ENCODE measurements at regions not wholly inside any gene's neighbourhood (a gene's known extent, or its start where the extent isn't known, plus 50 kb on each side); places are given as distances from the start of the nearest gene placed in this dataset.

DNA sequence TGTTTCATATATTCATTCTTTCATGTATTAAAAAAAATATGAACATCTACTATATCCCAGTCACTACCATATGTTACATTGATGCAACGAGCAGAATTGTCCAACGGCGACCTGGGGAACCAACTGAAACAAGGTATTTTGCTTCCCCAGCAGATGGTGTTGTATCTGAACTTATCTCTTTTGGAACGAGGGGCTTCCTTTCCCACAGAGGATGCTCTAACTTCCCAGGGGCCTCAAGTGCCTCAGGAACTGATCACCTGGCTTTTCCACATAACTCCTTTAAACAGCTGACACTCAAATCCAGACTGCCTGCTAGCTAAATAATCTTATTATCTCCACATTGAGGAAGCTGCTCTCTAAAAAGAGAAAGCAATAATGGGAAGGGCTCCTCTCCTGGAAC is 259.3 kb downstream of the HTR7 start:
- TF ChIP-seq, protein P1, sequence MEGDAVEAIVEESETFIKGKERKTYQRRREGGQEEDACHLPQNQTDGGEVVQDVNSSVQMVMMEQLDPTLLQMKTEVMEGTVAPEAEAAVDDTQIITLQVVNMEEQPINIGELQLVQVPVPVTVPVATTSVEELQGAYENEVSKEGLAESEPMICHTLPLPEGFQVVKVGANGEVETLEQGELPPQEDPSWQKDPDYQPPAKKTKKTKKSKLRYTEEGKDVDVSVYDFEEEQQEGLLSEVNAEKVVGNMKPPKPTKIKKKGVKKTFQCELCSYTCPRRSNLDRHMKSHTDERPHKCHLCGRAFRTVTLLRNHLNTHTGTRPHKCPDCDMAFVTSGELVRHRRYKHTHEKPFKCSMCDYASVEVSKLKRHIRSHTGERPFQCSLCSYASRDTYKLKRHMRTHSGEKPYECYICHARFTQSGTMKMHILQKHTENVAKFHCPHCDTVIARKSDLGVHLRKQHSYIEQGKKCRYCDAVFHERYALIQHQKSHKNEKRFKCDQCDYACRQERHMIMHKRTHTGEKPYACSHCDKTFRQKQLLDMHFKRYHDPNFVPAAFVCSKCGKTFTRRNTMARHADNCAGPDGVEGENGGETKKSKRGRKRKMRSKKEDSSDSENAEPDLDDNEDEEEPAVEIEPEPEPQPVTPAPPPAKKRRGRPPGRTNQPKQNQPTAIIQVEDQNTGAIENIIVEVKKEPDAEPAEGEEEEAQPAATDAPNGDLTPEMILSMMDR (IDR thresholded peaks at IDR 0.05): no peak
- no peak for TF ChIP-seq EZH2 (IDR thresholded peaks at IDR 0.05; ENCODE audit: borderline replicate concordance, insufficient read depth, low read depth, low read length, poor library complexity, severe bottlenecking)
- ATAC-seq (ENCODE audit: low read depth) (no peak), DNase-seq (no peak)
- H3K9me3 ChIP-seq (ENCODE audit: control extremely low read depth in 1 of 3, control insufficient read depth in 2 of 3, insufficient read depth in 1 of 3, low read length in 2 of 3): peaks cover 0 to 5% (median 0%) of the 10 kb centered on the region in 3 donors
- 83% methylated on average over 3 of the region's 4 CpGs for WGBS (ENCODE audit: insufficient coverage)
- Mint-ChIP-seq H3K27ac (no peak overlapping the region), H3K27me3 (peaks cover 15% of the 10 kb centered on the region), H3K4me1 (no peaks in the 10 kb centered on the region), H3K4me3 (no peak overlapping the region), H3K9me3 (ENCODE audit: insufficient read depth) (no peaks in the 10 kb centered on the region)
- no peaks in the 10 kb centered on the region for H3K79me2 ChIP-seq (ENCODE audit: control insufficient read depth, insufficient read depth, low read length)
- no peaks in the 10 kb centered on the region for H3K4me1 ChIP-seq (ENCODE audit: control insufficient read depth in 2 of 2, insufficient read depth in 2 of 2, low read length in 2 of 2)
- CTCF ChIA-PET: no interaction called here
- no peak overlapping the region for H3K4me3 ChIP-seq (ENCODE audit: control extremely low read depth in 1 of 5, extremely low read depth in 1 of 5, insufficient read depth in 1 of 5, low read depth in 2 of 5, low read length in 4 of 5)
- H3K4me2 ChIP-seq (replicated peaks; ENCODE audit: low read depth, low read length, poor library complexity, severe bottlenecking): no peak overlapping the region
- H3K36me3 ChIP-seq (replicated peaks in 1 of 2; ENCODE audit: control extremely low read depth in 1 of 2, control insufficient read depth in 1 of 2, extremely low read depth in 1 of 2, insufficient read depth in 2 of 2, low read length in 1 of 2): no peaks in the 10 kb centered on the region
- H4K20me1 ChIP-seq (ENCODE audit: control insufficient read depth, insufficient read depth, low read length, poor library complexity, severe bottlenecking): no peaks in the 10 kb centered on the region
- H2AFZ ChIP-seq (ENCODE audit: insufficient read depth, low read depth, low read length, poor library complexity, severe bottlenecking): no peak overlapping the region
- POLR2A ChIA-PET: no interaction called here
- H3K27ac ChIP-seq (ENCODE audit: low read length in 2 of 2): no peak overlapping the region
- intact Hi-C loops (cut with micrococcal nuclease): loop anchor here (10.0 kb wide), 1 partner anchor 644 kb away; no protein-coding TSS in a partner anchor
- H3K9ac ChIP-seq (ENCODE audit: low read length): no peak overlapping the region
- peaks cover 0 to 3% (median 0%) of the 10 kb centered on the region in 4 experiments for H3K27me3 ChIP-seq (replicated peaks in 1 of 4; ENCODE audit: control extremely low read depth in 1 of 4, control insufficient read depth in 3 of 4, insufficient read depth in 4 of 4, low read length in 3 of 4)

DNA sequence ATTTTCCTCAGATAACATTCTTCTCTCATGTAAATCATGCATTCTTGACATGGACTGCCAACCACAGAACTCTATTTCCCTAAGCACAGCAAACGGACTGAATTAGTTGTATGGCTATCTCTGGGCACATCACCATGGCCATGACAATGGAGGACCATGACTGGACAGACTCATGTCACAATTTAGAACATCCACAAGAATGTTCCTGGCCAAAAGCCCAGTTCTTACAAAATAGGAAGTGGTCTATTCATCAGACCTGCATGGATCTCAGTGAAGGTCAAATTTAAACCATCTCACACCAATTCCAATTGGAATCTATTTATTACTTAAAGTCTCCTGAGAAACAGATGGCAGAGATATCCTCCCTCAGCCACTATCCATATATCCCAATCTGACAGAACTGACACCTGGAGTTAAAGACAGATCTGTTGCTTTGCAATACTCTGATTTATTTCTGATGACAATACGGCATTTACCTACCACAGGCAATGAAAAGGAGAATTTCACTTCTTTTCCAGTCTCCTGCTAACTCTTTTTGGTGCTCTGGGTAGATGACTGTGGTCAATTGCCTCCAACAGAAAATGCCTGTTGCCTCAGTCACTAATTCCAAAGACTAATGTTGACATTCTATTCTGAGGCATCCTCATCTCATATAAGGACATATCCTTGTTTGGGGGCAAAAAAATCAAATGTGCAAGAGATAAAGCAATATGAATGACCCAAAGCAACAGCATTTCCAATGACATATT is 254.8 kb downstream of the HTR7 start:
- peaks cover 13% of the 10 kb centered on the region for H3K27me3 Mint-ChIP-seq
- H3K79me2 ChIP-seq (ENCODE audit: control insufficient read depth, insufficient read depth, low read length): no peaks in the 10 kb centered on the region
- H3K4me3 ChIP-seq (ENCODE audit: control extremely low read depth in 1 of 5, extremely low read depth in 1 of 5, insufficient read depth in 1 of 5, low read depth in 2 of 5, low read length in 4 of 5): no peak overlapping the region
- ChIA-PET POLR2A (no interaction called here), CTCF (no interaction called here)
- H3K4me1 Mint-ChIP-seq: no peaks in the 10 kb centered on the region
- no peak overlapping the region for H2AFZ ChIP-seq (ENCODE audit: insufficient read depth, low read depth, low read length, poor library complexity, severe bottlenecking)
- H4K20me1 ChIP-seq (ENCODE audit: control insufficient read depth, insufficient read depth, low read length, poor library complexity, severe bottlenecking): no peaks in the 10 kb centered on the region
- peaks cover 0 to 3% (median 0%) of the 10 kb centered on the region in 4 experiments for H3K27me3 ChIP-seq (replicated peaks in 1 of 4; ENCODE audit: control extremely low read depth in 1 of 4, control insufficient read depth in 3 of 4, insufficient read depth in 4 of 4, low read length in 3 of 4)
- no CpG with 5 or more reads among the region's 2 CpGs for WGBS (ENCODE audit: insufficient coverage)
- TF ChIP-seq EZH2 (IDR thresholded peaks at IDR 0.05; ENCODE audit: borderline replicate concordance, insufficient read depth, low read depth, low read length, poor library complexity, severe bottlenecking): no peak
- TF ChIP-seq, protein P1 (IDR thresholded peaks at IDR 0.05): no peak
- no peak overlapping the region for H3K9ac ChIP-seq (ENCODE audit: low read length)
- DNase-seq: no peak
- H3K27ac Mint-ChIP-seq: no peak overlapping the region
- no peak overlapping the region for H3K4me2 ChIP-seq (replicated peaks; ENCODE audit: low read depth, low read length, poor library complexity, severe bottlenecking)
- no peak for ATAC-seq (ENCODE audit: low read depth)
- peaks cover 0 to 5% (median 1%) of the 10 kb centered on the region in 3 donors for H3K9me3 ChIP-seq (ENCODE audit: control extremely low read depth in 1 of 3, control insufficient read depth in 2 of 3, insufficient read depth in 1 of 3, low read length in 2 of 3)
- no peak overlapping the region for H3K4me3 Mint-ChIP-seq
- H3K27ac ChIP-seq (ENCODE audit: low read length in 2 of 2): no peak overlapping the region
- H3K4me1 ChIP-seq (ENCODE audit: control insufficient read depth in 2 of 2, insufficient read depth in 2 of 2, low read length in 2 of 2): no peaks in the 10 kb centered on the region
- intact Hi-C loops (cut with micrococcal nuclease): no loop called here
- H3K9me3 Mint-ChIP-seq (ENCODE audit: insufficient read depth): peaks cover 3% of the 10 kb centered on the region
- H3K36me3 ChIP-seq (replicated peaks in 1 of 2; ENCODE audit: control extremely low read depth in 1 of 2, control insufficient read depth in 1 of 2, extremely low read depth in 1 of 2, insufficient read depth in 2 of 2, low read length in 1 of 2): no peaks in the 10 kb centered on the region

All from B cell (primary cell).